CD4-positive, alpha-beta T cell treated with Interleukin-10 for 1 hour (primary cell): ENCODE measurements at regions not wholly inside any gene's neighbourhood (a gene's known extent, or its start where the extent isn't known, plus 50 kb on each side); places are given as distances from the start of the nearest gene placed in this dataset.
"Not testable (repeated sequence)": the region's sequence is repeated elsewhere in the genome, so short reads cannot be mapped to it uniquely, and the experiment has no call there.

Source experiments
- DNase-seq: peaks from one replicate; pipeline ENCODE4 v3.0.0-alpha.2; 2020

DNA sequence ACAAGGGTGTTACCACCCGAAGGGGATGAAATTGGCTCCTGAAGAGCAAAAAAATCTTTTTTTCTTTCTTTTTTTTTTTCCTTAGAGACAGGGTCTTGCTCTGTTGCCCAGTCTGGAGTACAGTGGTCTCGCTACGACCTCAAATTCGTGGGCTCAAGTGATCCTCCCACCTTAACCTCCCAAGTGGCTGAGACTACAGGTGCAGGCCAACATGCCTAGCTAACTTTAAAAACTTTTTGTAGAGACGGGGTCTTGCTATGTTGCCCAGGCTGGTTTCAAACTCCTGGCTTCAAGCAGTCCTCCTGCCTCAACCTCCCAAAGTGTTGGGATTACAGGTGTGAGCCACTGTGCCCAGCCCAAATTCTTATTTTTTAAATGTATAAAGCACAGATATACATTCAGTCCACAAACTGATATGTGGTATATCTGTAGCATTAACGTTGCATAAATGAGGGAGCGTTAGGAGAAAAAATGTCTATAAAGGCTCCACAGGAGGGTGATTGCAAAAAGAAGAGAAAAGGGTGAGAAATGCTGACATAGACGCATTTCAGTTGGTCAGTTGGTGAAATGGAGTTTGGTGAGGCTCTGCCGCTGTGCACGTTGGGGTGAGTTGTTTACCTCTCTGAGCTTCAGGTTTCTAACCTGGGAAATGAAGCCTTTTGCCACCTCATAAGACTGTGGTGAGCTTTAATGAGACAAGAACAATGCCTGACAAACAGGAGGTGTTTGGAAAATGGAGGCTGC is 100.7 kb upstream of the PODXL start:
- DNase-seq: no peak

DNA sequence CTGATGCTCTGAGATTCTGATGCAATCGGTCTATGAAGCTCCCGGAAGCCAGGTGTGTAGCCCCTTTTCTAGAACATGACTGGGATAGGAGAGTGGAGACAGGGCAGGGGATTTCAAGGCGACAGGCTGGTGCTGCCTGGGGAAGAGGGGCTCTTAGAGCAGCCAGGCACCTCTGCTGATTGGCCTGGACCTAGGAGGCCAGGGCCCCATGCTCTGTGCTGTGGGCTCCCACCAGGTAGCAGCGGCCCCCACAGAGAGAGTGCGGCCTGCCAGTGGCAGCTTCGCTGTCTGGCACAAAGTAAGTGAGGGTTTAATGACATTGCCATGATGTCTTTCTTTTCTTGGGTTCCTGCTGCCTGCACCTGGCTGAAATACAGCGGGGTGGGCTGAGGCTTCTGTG is 99.4 kb upstream of the PODXL start:
- DNase-seq: no peak

DNA sequence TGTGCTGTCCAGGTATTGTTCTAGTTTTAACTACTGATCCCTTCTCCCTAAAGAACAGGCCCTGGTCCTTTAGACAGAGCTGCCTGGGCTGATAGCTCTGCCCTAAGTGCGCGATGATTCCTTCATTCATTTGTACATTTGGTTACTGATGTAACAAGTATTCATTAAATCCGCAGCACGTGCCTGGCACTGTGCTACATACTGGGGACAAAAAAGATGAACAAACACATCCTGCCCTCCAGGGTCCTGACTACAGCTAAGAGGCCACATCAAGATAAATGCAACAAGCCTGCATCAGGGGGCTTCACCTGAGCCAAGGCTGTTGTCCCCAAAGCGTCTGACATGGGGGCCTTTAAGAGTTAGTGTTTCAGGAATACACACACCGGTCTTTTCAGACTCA is 99.0 kb upstream of the PODXL start:
- no peak for DNase-seq

DNA sequence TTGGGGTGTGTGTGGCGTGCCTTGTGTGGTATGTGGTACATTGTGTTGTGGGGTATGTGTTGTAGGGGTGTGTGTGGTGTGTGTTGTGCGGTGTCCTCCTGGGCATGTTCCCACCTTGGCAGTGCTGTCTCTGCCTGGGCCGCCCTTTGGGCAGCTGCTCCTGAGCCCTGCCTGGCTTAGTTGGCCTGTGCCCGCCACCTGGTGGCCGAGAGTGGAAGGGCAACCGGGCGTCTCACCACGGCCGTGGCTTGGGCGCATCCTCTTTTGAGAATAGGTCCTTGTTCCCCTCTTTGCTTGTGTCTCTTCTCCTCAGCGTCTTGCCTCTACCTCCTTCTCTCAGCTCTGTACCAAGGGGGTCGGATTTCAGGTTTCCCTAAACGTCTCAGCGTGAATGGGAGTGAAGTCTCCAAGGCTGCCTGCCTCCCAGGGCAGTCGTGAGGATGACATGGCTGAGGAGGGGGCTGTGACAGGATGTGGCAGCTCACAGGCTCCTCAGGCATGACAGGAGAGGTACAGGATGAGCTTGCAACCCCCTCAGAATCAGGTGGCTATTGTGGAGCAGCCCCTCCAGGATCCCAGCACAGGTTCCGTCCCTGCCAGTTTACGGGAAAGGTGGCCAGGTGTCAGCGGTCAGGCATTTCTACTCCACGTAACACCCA is 98.4 kb upstream of the PODXL start:
- DNase-seq: peak; percentile 73

DNA sequence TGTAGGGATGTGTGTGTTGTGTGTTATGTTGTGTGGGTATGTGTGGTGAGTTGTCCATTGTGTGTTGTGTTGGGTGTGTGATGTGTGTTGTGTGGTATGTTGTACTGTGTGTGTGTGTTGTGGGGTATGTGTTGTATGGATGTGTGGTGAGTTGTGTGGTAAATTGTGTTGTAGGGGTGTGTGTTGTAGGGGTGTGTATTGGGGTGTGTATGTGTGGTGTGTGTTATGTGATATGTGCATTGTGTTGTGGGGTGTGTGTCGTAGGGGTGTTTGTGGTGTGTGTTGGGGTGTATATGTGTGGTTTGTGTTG is 97.8 kb upstream of the PODXL start:
- DNase-seq: no peak

DNA sequence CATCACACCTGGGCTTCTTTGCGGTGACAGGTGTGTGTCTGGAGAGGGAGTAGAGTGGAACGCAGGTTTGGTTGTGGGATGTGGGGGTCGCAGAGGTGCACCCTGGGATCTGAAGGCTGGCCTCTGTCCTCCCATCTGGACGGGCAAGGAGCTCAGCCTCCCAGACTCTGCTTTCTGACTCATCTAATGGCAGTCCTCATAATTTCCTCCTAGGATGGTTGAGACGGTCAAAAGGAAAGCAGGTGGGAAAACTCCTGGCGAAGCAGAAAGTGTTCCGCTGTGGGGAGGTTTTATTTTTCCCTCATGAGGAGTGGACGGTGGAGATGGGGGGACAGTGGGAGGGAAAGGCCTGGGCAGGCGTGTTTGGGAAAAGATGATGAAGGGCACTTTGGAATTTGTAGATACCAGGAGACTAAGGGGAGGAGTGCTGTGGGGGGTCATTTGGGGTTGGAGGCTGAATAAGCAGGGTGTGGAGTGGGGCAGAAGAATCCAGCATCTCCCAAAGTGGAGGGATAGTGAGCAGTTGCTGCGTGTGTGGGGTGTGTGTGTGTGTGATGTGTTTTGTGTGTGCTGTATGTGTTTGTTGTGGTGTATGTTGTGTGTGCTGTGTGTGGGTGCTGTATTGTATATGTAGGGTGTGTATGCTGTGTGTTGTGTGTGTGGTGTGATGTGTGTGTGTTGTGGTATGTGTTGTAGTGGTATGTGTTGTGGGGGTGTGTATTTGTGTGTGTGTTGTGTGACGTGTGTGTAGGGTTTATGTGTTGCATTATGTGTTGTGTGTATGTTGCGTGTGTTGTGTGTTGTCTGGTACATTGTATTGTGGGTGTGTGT is 97.2 kb upstream of the PODXL start:
- DNase-seq: no peak

DNA sequence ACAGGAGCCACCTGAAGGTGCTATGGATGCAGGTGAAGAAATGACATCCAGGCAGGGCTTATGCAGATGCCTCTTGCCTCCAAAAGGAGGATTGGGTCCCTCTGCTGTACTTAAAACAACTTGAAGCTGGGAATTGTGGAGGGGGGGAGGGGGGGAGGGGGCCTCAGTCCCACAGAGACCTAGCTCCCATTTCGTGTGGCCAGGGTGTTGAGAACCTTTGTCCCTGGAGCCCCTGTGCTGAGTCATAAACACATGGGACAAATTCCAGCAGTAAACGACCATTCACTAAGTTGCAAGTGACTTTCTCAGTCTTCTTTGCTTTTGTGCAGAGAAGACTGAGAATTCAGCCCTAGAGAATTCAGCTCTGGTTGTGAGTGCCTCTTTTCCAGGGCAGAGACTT is 96.5 kb upstream of the PODXL start:
- DNase-seq: no peak

DNA sequence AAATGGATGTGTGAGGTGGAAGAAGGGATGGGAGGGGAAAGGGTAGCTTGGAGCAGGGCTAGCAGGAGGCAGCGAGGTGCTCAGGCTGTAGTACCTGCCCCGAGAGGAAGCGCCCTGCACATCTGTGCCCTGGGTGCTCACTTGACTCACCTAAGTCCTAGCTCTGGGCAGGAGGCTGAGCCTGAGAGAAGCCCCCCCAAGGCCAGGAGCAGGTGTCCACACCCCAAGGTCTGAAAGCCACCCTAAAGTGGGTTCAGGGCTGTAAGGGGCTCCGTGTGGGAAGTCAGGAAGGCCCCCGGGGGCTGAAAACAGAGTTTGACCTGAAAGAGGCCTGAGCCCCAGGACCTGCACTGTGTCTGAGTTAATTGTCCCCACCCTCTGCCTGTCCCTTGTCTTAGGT is 95.8 kb upstream of the PODXL start:
- no peak for DNase-seq

DNA sequence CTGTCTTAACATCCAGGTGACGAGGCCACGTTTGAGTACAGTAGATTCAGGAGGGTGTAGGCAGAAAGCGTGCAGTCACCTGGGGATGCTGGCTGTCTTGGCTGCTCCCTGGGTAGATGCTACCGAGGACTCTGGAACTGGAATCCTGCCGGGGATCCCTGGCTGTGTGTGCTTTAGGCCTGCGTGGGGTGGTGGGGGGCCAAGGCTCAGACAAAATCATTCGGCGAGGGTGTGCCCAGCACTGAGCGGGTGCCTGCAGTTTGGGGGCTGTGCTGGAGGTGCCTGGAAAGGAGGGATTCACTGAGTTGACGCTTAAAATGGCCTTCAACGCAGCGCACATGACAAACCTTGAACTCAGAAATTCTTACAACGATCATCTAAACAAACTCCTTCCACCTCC is 93.5 kb upstream of the PODXL start:
- no peak for DNase-seq

DNA sequence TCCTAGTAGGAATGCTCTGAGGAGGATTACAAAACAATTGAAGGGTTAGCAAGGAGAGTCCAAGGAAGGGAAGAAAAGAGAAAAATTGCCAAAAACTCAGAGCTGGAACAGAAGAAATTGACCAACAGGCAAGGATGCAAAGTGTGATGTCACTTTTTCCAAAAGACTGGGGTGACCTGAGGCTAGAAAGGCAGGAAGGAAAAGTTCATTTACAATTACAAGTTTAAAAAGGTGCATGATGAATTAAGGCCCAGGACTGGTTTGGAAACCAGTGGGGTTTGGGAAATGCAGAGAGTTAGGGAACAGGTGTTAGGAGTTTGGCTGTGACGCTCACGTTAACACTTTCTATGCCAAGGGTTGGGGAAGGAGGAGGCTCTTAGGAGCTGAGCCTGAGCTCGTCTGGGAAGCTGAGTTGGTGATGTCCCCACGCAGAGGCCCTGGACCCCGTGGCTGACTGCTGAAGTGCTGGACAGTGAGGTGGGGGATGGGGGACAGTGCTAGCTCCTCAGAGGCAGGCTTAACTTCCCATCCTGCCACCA is 92.6 kb upstream of the PODXL start:
- no peak for DNase-seq

DNA sequence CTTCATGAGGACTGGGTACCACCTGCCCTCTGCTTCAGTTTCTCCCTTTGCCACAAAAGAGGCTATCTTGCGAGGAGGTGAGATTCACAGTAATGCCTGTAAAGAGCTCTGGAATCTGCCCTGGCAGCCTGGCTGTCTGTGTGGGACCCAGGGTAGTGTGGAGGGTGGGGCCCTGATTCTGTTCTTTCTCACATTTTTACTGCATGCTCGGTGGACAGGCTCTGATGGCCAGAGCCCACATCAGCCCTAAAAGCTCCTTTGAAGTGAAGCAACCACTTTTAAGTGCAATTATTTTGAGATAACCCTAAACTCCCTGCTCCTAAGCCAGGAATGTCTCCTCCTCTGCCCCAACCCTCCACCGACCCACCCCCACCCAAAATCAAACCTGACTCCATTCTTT is 92.1 kb upstream of the PODXL start:
- DNase-seq: no peak

DNA sequence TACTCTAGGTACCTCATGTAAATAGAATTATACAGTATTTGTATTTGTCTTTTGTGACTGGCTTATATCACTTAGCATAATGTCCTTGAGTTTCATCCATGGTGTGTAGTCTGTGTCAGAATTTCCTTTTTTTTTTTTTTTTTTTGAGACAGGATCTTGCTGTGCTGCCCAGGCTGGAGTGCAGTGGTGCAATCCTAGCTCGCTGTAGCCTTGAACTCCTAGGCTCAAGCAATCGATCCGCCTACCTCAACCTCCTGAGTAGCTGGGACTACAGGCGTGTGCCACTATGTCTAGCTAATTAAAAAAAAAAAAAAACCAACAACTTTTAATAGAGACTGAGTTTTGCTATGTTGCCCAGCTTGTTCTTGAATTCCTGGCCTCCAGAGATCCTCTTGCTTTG is 89.8 kb upstream of the PODXL start:
- no peak for DNase-seq

DNA sequence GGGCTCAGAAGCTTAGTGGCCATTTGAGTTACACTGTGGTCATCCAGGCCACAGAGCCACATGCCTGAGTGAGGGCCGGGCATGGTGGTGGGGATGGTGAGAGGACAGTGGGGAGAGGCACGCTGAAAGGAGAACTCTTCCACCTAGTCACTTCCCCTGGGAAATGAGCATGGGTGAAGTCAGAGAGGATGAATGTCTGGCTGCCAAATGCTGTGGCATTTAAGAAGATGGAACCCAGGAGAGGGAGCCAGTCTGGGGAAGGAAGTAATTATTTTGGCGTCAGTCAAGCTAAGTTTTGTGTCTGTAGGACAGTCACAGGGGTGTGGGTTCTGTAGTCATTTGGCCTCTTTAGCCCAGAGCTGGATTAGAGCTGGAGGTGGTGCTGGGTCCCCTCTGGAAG is 86.0 kb upstream of the PODXL start:
- DNase-seq: no peak

DNA sequence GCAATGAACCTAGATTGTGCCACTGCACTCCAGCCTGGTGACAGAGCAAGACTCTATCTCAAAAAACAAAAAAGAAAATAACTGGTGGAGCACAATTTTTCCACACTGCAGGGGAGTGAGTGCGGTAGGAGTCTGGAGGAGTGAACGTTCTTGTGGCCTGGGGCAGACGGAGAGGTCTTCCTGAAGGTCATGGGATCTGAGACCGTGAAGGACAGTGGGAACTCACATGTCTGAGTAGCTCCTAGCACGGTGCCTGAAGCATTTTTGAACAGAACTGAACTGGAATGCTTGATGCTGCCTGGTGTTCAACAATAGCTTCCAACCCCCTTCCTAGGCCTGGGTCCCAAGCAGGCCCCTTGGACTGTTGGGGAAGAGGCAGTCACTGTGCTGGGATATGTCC is 84.3 kb upstream of the PODXL start:
- DNase-seq: no peak

DNA sequence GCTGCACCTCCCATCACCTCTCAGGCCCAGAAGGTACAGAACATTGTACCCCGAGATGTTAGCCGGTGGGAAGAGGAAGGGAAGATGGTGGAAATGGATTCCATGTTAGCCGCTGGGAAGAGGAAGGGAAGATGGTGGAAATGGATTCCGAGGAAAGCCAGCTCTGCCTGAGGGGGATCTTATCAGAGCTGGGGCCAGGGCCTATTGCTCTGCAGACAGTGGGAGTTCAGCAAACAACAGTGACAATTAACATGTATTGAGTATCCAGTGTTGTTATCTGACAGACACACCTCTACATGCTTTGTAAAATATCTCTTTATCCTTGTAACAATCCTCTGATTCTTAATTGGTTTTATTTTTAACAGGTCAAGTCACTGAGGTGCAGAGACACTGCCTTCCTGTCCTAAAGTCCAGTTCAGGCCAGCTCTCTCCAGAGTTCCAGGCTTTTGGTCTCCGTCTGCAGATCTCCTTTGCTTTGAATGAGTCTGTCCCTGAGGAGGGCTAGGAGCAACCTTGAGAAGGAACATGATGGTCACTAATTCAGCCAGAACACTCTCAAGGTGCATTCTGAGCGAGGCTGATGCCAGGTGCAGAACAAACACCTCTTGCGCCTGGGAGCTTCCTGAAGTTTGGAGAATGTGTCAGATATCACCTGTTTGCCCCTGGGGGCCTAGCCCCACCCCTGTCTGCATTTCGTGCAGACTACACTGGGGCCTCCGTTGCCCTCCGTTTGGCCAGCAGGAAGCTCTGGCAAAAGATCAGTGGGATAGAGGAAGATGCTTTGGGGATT is 82.4 kb upstream of the PODXL start:
- DNase-seq: no peak

DNA sequence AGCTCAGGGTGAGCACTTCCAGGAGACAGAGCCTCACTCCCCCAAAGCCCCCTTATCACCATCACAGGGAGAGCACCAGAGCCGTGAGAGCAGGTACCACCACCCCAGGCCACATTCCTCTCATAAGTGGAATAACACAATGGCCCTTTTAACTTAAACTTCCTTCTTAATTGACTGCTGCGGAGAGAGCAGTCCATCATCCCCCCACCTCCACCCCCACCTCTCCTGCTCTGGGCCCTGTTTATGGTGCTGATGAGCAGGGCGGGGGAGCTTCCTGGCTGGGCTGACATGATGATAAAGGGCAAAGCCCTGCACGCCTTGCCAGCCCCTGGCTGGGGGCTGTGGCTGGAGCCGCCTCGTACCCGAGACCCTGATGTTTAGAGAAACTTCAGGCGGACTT is 81.4 kb upstream of the PODXL start:
- DNase-seq: no peak

DNA sequence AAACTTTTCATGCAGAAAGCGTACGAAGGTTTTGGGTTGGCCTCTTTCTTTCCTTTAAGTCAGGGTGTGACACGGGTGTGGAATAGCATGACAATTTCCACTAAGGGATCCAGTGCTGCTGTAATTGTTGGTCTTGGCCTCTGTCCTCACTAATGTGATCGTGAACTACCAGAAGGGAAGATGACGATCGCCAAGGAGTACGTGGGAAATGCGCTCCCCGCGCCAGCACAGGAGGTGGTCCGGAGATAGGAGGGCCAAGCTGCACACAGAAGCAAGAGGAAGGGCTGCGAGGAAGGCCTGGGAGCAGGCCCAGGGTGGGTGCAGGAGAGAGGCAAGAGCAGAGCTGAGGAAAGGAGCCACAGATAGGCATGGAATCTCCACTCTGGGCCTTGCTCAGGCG is 79.7 kb upstream of the PODXL start:
- no peak for DNase-seq

DNA sequence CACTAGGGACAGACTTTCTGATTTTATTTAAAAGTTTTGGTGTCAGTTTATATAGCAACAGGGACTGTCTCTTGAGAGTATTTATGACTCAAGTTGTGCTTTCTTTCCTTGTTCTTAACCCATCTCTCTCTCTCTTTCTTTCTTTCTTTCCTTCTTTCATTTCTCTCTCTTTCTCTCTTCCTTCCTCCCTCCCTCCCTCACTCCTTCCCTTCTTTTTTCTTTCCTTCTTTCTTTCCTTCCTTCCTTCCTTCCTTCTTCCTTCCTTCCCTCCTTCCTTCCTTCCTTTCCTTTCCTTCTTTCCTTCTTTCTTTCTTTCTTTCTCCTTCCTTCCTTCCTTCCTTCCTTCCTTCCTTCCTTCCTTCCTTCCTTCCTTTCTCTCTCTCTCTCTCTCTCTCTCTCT is 77.8 kb upstream of the PODXL start:
- DNase-seq: not testable (repeated sequence)

DNA sequence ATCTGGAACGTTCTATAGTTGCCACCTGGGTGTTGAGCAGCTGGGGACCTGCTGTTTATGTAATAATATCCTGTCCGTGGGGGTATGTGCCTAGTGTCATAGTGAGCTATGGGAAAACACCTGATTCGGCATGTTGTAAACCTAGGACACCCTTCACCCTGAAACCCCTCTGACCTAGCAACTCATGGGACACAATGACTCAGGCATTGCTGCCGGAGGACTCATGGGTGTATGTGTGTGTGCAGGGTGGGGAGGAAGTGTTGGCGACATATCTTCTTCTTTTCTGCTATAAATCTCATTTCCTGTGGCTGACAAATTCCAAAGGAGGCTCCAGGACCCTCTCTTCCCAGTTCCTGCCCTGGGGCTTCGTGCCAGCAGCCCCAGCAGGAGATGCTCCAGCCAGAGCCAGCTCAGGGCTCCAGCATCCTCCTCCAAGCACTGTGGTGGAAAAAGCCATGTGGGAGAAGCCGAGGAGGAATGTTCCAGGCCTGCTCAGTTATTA is 77.0 kb upstream of the PODXL start:
- DNase-seq: no peak

DNA sequence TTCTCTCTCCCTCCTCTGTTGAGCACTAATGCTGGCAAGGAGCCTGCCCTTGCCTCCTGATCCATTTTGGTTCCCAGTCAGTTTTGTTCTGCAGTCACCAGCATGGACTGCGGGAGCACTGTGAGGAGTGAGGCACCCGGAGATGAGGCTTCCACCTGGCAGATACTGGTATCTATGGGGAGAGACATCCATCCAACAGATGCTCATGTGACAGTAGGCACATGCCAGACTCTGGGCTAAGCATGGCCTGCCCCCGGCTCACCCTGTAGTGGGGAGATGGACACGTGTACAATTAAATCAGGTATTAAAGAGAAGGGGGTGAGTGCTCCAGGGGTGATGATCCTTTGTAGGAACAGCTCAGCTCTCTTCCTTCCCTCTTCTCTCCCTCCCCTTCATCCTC is 74.0 kb upstream of the PODXL start:
- no peak for DNase-seq

DNA sequence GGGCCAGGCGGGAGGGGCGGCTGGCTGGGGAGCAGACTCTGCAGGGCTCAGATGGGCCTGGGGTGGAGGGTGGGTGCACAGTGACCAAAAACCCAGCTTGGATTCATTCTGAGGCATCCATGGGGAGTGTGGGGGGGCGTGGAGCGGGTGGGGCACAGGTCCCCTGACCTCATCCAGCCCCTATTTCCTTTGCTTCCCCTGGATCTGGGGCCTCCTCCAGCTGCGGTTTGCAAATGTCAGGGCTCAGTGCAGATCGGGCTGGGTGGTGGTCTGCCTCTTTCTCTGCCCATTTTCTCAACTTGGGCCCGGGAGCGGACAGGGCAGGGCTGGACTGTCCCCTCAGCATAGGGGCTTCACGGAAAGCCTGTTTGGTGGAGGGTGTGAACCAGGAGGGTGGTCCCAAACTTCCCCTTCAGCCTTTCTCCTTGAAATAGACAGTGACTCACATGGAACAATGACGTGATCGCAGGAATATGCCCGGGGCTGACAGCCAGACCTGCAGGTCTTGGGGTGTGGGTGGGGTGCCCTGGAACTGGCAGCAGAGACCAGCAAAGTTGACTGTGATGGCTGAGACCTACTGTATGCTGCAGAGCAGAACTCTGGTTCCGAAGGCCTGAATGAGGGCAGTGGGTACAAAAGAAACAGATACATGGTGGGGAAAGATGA is 72.9 kb upstream of the PODXL start:
- DNase-seq: no peak

DNA sequence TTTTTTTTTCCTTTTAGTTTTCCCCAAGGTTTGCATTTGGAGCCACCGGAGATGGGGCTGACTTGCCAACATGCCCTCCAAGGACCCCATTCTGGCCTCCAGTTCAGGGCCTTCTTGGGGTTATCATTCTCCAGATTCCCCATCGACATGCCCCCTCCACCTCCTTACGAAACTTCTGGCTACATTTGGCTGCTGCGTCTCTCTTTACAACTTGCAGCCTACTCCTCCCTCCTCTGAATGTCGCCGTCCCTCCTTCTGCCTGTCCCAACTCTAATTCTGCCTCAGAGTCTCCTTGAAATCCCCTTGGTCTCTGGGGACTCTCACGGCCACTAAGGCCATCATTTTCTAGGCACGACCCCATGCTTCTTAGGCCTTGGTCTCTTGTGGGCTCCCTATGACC is 72.2 kb upstream of the PODXL start:
- DNase-seq: no peak
